ENCODE measurements at regions not wholly inside any gene's neighbourhood (a gene's known extent, or its start where the extent isn't known, plus 50 kb on each side); places are given as distances from the start of the nearest gene placed in this dataset.

- no peak for TF ChIP-seq CTCF (IDR thresholded peaks at IDR 0.05; ENCODE audit: low read depth, low read length)
- H3K9me3 ChIP-seq = no peaks in the 10 kb centered on the region
- no peak for DNase-seq
- no peaks in the 10 kb centered on the region for H3K27me3 ChIP-seq
- H3K36me3 ChIP-seq = no peaks in the 10 kb centered on the region
- H3K4me1 ChIP-seq = no peaks in the 10 kb centered on the region
- no peak overlapping the region for H3K4me3 ChIP-seq (ENCODE audit: low read depth, low read length)
These were observed 96.0 kb downstream of the RASGEF1B start for GRCh38 chr4:81375745-81376144.

- TF ChIP-seq CTCF (IDR thresholded peaks at IDR 0.05; ENCODE audit: low read depth, low read length) = no peak
These were observed 101.8 kb downstream of the RASGEF1B start for GRCh38 chr4:81369886-81370285.

GRCh38 chr4:81366779-81367178, 104.9 kb downstream of the RASGEF1B start:
- no peaks in the 10 kb centered on the region for H3K27me3 ChIP-seq
- no peak for TF ChIP-seq CTCF (IDR thresholded peaks at IDR 0.05; ENCODE audit: low read depth, low read length)
- no peaks in the 10 kb centered on the region for H3K9me3 ChIP-seq
- no peaks in the 10 kb centered on the region for H3K36me3 ChIP-seq
- no peak for DNase-seq
- H3K4me3 ChIP-seq (ENCODE audit: low read depth, low read length) = no peak overlapping the region
- H3K4me1 ChIP-seq = no peaks in the 10 kb centered on the region

More at GRCh38 chr4:81369886-81370285, 101.8 kb downstream of the RASGEF1B start:
- DNase-seq = no peak
- H3K4me3 ChIP-seq (ENCODE audit: low read depth, low read length) = no peak overlapping the region
- no peaks in the 10 kb centered on the region for H3K27me3 ChIP-seq
- no peaks in the 10 kb centered on the region for H3K4me1 ChIP-seq
- no peaks in the 10 kb centered on the region for H3K36me3 ChIP-seq
- no peaks in the 10 kb centered on the region for H3K9me3 ChIP-seq

- no peak for TF ChIP-seq CTCF (IDR thresholded peaks at IDR 0.05; ENCODE audit: low read depth, low read length)
- Histone ChIP-seq H3K4me1 (no peaks in the 10 kb centered on the region), H3K9me3 (no peaks in the 10 kb centered on the region), H3K36me3 (no peaks in the 10 kb centered on the region), H3K27me3 (no peaks in the 10 kb centered on the region), H3K4me3 (ENCODE audit: low read depth, low read length) (no peak overlapping the region)
- DNase-seq = no peak
These were observed 111.0 kb downstream of the RASGEF1B start for GRCh38 chr4:81360737-81361136.

GRCh38 chr4:81359207-81359606, 112.5 kb downstream of the RASGEF1B start:
- DNase-seq = no peak
- TF ChIP-seq CTCF (IDR thresholded peaks at IDR 0.05; ENCODE audit: low read depth, low read length) = no peak
- no peaks in the 10 kb centered on the region for H3K27me3 ChIP-seq

GRCh38 chr4:81358154-81358553, 113.6 kb downstream of the RASGEF1B start:
- Histone ChIP-seq H3K36me3 (no peaks in the 10 kb centered on the region), H3K9me3 (no peaks in the 10 kb centered on the region), H3K4me3 (ENCODE audit: low read depth, low read length) (no peak overlapping the region), H3K27me3 (no peaks in the 10 kb centered on the region), H3K4me1 (no peaks in the 10 kb centered on the region)
- no peak for TF ChIP-seq CTCF (IDR thresholded peaks at IDR 0.05; ENCODE audit: low read depth, low read length)
- no peak for DNase-seq

More at GRCh38 chr4:81359207-81359606, 112.5 kb downstream of the RASGEF1B start:
- Histone ChIP-seq H3K4me1 (no peaks in the 10 kb centered on the region), H3K9me3 (no peaks in the 10 kb centered on the region), H3K36me3 (no peaks in the 10 kb centered on the region), H3K4me3 (ENCODE audit: low read depth, low read length) (no peak overlapping the region)
